ENCODE measurements at regions not wholly inside any gene's neighbourhood (a gene's known extent, or its start where the extent isn't known, plus 50 kb on each side); places are given as distances from the start of the nearest gene placed in this dataset.
"Not testable (repeated sequence)": the region's sequence is repeated elsewhere in the genome, so short reads cannot be mapped to it uniquely, and the experiment has no call there.

DNA sequence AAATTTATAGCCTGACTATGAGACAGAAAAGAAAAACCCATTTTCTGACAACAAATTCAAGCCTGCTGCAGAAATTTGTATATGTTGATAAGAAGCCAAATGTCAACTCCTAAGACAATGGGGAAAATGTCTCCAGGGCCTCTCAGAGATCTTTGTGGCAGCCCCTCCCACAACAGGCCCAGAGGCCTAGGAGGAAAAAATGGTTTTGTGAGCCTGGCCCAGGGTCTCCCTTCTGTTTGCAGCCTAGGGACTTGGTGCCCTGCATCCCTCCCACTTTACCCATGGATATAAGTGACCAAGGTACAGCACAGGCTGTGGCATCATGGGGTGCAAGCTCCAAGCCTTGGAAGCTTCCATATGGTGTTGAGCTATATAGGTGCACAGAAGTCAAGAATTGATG lies 740.2 kb downstream of the SEMA5A start:
- no peak for DNase-seq (ENCODE audit: low read depth)

DNA sequence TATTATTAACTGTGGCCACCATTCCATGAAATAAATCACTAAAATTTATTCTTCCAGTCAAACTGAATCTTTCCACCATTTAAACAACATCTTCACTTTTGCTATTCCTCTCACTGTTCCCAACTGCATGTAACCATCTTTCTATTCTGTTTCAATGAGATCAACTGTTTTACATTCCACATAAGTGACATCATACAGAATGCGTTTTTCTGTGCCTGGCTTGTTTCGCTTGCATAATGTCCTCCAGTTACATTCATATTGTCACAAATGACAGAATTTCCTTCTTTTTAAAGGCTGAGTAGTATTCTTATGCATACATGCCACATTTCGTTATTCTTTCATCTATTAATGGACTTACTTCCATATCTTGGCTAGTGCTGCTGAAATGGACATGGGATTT lies 738.2 kb downstream of the SEMA5A start:
- DNase-seq (ENCODE audit: low read depth): peak; percentile 49

DNA sequence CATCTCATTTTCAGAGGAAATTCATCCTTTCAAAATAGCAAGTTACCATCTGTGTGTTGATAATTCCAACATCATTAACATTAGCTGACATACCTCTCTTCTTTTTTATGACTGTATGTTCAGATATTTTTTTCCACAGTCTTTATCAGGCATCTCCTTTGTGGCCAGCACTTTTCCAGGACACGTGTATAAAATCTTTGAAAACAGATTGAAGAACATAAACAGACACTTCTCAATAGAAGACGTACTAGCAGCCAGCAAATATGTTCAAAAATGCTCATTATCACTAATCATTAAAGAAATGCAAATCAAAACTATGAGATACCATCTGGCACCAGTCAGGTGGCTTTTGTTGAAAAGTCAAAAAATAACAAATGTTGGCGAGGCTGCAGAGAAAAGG lies 734.3 kb downstream of the SEMA5A start:
- DNase-seq (ENCODE audit: low read depth): no peak

DNA sequence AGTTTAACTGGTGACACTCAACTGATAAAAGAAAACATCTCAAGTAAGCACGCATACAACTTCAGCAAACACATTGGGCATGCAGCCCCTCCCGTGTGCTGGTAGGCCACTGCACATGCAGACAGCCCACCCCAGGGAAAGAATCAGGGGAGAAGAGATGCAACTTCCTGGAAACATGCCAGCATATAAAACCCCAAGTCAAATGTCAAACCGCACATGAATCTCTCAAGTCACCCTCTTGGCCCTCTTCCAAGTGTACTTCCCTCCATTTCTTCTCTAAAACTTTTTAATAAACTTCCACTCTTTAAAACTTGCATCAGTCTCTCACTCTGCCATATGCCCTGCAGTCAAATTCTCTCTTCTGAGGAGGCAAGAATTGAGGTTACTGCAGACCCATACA lies 732.7 kb downstream of the SEMA5A start:
- DNase-seq (ENCODE audit: low read depth): peak; percentile 27

DNA sequence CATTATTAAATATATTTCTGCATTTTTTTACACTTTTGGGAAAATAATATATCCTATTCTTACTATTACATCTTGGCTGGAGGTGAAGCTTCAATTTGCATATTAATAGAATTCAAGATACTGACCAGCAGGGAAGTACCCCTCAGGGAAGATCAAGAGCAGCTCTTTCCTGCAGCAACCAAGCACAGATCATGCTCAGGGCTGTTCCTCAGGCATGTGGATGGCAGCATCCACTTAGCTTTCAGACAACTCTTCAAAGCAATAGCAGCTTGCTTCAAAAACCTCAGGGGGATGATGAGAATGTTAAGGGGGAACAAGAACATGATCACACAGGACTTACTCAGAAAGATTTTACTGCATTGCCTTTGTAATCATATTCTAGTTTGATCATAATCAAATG lies 731.8 kb downstream of the SEMA5A start:
- DNase-seq (ENCODE audit: low read depth): no peak

GRCh38 chr5:8824371-8824770 lies 721.5 kb downstream of the SEMA5A start:
- DNase-seq (ENCODE audit: low read depth): no peak

GRCh38 chr5:8825139-8825757 lies 720.6 kb downstream of the SEMA5A start:
- peak; percentile 27 for DNase-seq (ENCODE audit: low read depth)

- no peak for DNase-seq (ENCODE audit: low read depth)
These were observed 719.4 kb downstream of the SEMA5A start for GRCh38 chr5:8826508-8826907.

GRCh38 chr5:8827696-8828095 lies 718.2 kb downstream of the SEMA5A start:
- DNase-seq (ENCODE audit: low read depth): peak; percentile 62

- peak; percentile 21 for DNase-seq (ENCODE audit: low read depth)
These were observed 717.1 kb downstream of the SEMA5A start for GRCh38 chr5:8828596-8829322.

DNA sequence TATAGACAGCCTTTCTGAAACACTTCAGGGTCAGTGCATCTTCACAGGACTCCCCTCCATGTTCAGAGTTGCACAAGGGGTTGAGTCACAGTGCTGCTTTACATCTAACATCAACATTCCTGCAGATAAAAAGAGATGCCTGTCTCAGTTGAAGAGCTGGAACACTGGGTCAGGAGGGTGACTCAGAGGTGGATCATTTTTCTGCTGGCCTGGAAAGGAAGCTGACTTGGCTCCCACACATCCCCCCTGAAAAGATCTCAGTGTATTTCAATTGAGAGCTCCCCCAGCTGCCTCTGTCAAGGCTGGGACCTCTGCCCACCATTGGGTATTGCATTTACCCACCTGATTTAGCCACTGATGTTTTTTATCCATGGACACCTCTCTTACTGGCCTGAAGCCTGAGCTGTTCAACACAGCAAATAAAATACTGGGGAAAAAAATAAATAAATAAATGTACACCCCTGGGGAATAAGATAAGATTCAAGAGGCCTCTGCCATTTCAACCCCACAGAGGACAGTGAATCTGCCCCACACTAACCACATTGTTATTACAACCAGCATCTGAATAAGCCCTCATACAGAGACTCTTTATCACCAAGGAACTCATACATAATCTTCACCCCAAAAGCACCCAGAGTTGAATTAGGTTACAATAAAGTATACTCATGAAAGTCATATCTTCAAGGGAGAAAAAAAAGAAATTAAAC lies 716.4 kb downstream of the SEMA5A start:
- peak; percentile 100 for DNase-seq (ENCODE audit: low read depth)

DNA sequence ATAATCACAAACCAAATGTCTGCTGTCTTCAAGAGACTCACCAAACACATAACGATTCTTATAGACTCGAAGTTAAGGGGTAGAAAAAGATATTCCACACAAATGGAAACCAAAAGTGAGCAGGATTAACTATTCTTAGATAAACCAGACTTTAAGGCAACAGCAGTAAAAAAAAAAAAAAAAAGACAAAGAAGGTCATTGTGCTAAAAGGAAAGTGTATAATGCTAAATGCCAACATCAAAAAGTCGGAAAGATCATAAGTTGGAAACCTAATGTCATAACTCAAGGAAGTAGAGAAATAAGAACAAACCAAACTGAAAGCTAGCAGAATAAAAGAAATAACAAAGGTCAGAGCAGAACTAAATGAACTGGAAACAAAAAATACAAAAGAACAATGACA lies 714.6 kb downstream of the SEMA5A start:
- peak; percentile 13 for DNase-seq (ENCODE audit: low read depth)

DNA sequence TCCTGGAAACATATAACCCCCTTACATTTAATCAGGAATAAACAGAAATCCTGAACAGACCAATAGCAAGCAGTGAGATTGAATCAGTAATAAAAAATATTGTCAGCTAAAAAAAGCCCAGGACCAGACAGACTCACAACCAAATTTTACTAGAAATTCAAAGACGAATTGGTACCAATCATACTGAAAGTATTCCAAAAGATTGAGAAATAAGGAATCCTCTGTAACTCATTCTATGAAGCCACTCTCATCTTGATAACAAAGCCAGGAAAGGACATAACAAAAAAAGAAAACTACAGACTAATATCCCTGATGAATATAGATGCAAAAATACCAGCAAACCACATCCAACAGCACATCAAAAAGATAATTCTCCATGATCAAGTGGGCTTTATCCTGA lies 714.0 kb downstream of the SEMA5A start:
- peak; percentile 43 for DNase-seq (ENCODE audit: low read depth)

DNA sequence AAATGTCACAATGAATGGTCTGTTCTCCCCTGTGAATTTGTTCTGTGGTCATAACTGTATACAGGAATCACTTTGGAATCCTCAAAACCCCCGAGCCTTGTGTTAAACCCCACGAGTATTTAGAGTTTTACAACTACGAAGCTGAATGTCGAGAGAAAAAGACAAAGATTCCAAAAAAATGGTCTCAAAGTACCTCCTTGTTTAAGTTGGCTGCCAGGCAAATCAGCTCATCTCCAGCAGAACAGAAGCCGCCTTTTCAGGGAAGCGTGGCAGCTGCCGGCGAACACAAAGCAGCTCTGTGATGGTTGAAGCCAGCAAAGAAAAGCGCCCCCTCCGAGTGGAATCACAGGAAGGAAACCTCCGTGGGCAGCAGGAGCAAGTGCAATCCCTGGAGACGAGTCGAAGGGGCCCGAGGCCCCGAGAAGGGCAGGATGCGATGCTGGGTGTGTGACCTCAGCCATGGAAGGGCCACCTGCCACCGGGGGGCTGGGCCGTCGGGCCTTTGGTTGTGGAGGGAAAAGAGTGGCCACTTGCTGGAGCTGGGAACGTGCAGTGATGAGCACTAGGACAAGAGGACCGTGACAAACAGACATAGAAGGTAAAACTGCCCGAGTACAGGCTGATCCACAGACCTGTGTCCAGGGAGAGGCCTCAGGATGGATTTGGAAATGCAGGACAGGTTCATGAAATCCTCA lies 706.4 kb downstream of the SEMA5A start:
- DNase-seq (ENCODE audit: low read depth): no peak

DNA sequence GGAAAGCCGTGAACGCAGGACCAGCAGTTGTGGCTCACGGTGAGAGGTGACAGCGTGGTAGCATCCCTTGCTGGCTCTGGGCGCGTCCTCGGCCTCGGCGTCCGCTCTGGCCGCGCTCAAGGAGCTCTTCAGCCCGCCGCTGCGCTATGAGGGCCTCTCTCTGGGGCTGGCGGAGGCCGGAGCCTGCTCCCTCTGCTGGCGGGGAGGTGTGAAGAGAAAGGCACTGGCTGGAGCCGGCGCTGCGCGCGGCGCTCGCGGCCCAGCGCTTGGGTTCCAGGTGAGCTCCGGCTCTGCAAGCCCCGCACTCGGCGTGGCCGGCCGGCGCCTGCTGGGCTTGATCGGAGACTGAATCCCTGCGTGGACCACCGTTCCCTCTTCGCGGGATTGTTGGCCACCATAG lies 705.6 kb downstream of the SEMA5A start:
- DNase-seq (ENCODE audit: low read depth): no peak

DNA sequence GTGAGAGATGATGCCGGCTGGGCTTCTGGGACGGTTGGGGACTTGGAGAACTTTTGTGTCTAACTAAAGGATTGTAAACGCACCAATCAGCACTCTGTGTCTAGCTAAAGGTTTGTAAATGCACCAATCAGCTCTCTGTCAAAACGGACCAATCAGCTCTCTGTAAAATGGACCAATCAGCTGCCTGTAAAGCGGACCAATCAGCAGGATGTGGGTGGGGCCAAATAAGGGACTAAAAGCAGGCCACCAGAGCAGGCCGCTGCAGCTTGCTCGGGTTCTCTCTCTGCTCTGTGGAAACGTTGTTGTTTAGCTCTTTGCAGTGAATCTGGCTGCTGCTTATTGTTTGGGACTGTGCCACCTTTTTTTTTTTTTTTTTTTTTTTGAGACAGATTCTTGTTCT lies 705.1 kb downstream of the SEMA5A start:
- not testable (repeated sequence) for DNase-seq (ENCODE audit: low read depth)

DNA sequence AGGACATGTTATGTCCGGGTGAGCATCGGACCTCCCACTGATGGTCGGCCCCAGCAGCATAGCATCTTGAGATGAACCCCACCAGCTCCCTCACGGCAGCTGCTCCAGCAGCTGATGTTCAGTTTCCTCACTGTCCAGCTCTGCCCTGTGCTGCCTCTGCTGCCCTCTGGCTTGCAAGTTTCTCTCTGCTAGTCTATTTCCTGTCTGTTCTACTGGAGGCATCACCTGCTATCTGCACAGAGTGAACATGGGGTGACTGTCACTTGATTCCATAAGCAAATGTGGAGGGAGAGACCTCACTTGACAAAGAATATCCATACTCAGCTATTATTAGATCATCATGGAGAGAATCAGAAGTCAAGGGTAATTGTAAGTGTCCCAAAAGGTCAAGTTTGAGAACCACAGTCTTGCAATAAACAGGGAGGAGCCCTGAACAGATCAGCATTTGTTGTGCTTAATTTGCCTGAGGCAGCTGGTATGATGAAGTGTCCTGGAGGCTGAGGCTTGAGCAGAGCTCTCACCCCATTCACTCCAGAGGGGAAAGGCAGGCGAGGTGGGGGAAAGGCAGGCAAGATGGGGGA lies 702.8 kb downstream of the SEMA5A start:
- DNase-seq (ENCODE audit: low read depth): peak; percentile 47

GRCh38 chr5:8843771-8844170 lies 702.1 kb downstream of the SEMA5A start:
- DNase-seq (ENCODE audit: low read depth): peak; percentile 70

GRCh38 chr5:8844206-8844605 lies 701.7 kb downstream of the SEMA5A start:
- DNase-seq (ENCODE audit: low read depth): no peak

GRCh38 chr5:8844847-8845246 lies 701.0 kb downstream of the SEMA5A start:
- no peak for DNase-seq (ENCODE audit: low read depth)

GRCh38 chr5:8845296-8845695 lies 700.6 kb downstream of the SEMA5A start:
- no peak for DNase-seq (ENCODE audit: low read depth)

DNA sequence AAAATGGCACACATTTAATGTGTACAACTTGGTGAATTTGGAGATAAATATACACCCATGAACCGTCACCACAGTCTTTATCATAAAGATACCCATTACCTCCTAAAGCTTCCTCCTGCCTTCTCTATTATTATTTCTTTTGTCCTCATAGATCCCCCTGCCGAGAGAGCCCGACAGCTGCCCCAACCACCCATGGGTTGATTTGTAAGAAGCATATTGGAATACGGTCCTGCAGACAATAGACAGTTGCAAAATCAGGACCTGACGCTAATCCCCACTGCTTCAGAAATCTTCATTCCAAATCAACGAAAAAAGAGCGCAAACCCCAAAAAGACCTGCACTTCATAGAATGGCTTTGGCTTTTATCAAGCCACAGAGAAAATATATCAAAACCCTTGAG lies 697.5 kb downstream of the SEMA5A start:
- no peak for DNase-seq (ENCODE audit: low read depth)

Data from amniotic epithelial cell (primary cell).